ENCODE measurements at regions not wholly inside any gene's neighbourhood (a gene's known extent, or its start where the extent isn't known, plus 50 kb on each side); places are given as distances from the start of the nearest gene placed in this dataset.

- no peak for TF ChIP-seq POLR2A (IDR thresholded peaks at IDR 0.05; ENCODE audit: low read depth, low read length)
- no peak for TF ChIP-seq POLR2AphosphoS5 (IDR thresholded peaks at IDR 0.05; ENCODE audit: low read depth, low read length)
- TF ChIP-seq SPI1 (IDR thresholded peaks at IDR 0.05; ENCODE audit: low read depth, low read length) = no peak
- TF ChIP-seq TAF1 (IDR thresholded peaks at IDR 0.05; ENCODE audit: low read depth, low read length) = no peak
Observed at GRCh38 chr4:62952366-62952765, 1456.9 kb downstream of the TECRL start.
